ENCODE measurements at regions not wholly inside any gene's neighbourhood (a gene's known extent, or its start where the extent isn't known, plus 50 kb on each side); places are given as distances from the start of the nearest gene placed in this dataset.

GRCh38 chr6:119891206-119891605, 541.6 kb upstream of the MAN1A1 start:
- H3K4me1 ChIP-seq, result no peaks in the 10 kb centered on the region
- H3K9me3 ChIP-seq, result no peaks in the 10 kb centered on the region
- H3K27ac ChIP-seq, result no peak overlapping the region
- WGBS, 2 donors, result 71 to 76% methylated on average over 1 of the region's 1 CpG
- H3K36me3 ChIP-seq, result no peaks in the 10 kb centered on the region
- H3K4me3 ChIP-seq, result no peak overlapping the region
- H3K27me3 ChIP-seq, result no peaks in the 10 kb centered on the region
- TF ChIP-seq POLR2A (IDR thresholded peaks at IDR 0.05), result no peak
- no peak for TF ChIP-seq EP300 (IDR thresholded peaks at IDR 0.05)
- no peak for TF ChIP-seq CTCF (IDR thresholded peaks at IDR 0.05)
- no peak for DNase-seq (ENCODE audit: low spot score in 2 of 2)

DNA sequence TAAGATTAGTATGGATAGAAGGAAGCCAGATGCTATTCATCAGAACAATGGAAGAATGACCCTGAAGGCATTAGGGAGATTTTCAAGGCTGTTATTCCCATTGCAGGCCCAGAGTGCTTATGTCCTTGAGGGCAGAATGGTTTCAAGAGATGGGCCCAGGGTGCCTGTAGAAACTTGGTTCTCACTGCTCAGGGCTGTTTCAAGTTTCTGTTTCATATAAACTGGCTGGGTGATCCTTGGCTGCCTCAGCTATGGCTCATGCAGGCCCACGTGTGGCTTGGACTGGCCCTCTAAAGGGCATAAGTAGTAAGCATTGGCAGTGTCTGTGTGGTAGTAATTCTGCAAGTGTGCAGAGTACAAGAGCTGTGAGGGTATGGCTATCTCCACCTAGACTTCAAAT, 540.9 kb upstream of the MAN1A1 start:
- WGBS, 2 donors, result 60 to 63% methylated on average over 1 of the region's 1 CpG

GRCh38 chr6:119887666-119888065, 538.1 kb upstream of the MAN1A1 start:
- Histone ChIP-seq H3K36me3 (no peaks in the 10 kb centered on the region), H3K4me1 (no peaks in the 10 kb centered on the region), H3K27me3 (no peaks in the 10 kb centered on the region), H3K27ac (no peak overlapping the region), H3K4me3 (no peak overlapping the region), H3K9me3 (no peaks in the 10 kb centered on the region)
- no peak for DNase-seq (ENCODE audit: low spot score in 2 of 2)
- TF ChIP-seq EP300 (IDR thresholded peaks at IDR 0.05) (no peak), POLR2A (IDR thresholded peaks at IDR 0.05) (no peak), CTCF (IDR thresholded peaks at IDR 0.05) (no peak)

More for the DNA sequence above, 540.9 kb upstream of the MAN1A1 start:
- Histone ChIP-seq H3K9me3 (no peaks in the 10 kb centered on the region), H3K4me3 (no peak overlapping the region), H3K4me1 (no peaks in the 10 kb centered on the region), H3K27ac (no peak overlapping the region), H3K36me3 (no peaks in the 10 kb centered on the region), H3K27me3 (no peaks in the 10 kb centered on the region)
- DNase-seq (ENCODE audit: low spot score in 2 of 2), result no peak
- TF ChIP-seq EP300 (IDR thresholded peaks at IDR 0.05) (no peak), POLR2A (IDR thresholded peaks at IDR 0.05) (no peak), CTCF (IDR thresholded peaks at IDR 0.05) (no peak)

GRCh38 chr6:119881416-119881815, 531.9 kb upstream of the MAN1A1 start:
- no peaks in the 10 kb centered on the region for H3K36me3 ChIP-seq
- H3K9me3 ChIP-seq, result no peaks in the 10 kb centered on the region
- H3K4me1 ChIP-seq, result no peaks in the 10 kb centered on the region
- no peak for DNase-seq (ENCODE audit: low spot score in 2 of 2)
- no peak for TF ChIP-seq CTCF (IDR thresholded peaks at IDR 0.05)
- no peak for TF ChIP-seq POLR2A (IDR thresholded peaks at IDR 0.05)
- TF ChIP-seq EP300 (IDR thresholded peaks at IDR 0.05), result no peak
- 35 to 57% methylated on average over 1 of the region's 1 CpG for whole genome bisulfite sequencing, 2 donors
- H3K4me3 ChIP-seq, result no peak overlapping the region
- no peak overlapping the region for H3K27ac ChIP-seq
- no peaks in the 10 kb centered on the region for H3K27me3 ChIP-seq

DNA sequence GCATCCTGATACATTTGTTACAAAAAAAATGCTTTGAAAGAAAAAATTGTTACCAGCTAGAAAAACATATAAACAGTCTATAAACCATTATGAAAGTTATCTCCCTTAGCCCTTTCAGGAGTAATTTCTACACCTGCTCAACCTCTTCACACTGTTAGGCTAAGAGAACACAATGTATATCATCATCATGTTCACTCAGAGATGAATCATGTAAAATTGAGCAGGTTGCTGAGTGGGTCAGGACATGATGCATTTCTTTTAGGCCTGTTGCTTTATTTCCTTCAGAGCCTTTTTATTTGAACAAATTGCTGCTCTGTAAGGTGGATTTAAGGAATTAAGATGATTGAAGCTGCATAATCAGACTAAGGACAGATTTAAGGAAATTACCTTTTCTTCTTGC, 531.3 kb upstream of the MAN1A1 start:
- Histone ChIP-seq H3K27me3 (no peaks in the 10 kb centered on the region), H3K27ac (no peak overlapping the region), H3K4me3 (no peak overlapping the region), H3K36me3 (no peaks in the 10 kb centered on the region), H3K9me3 (no peaks in the 10 kb centered on the region), H3K4me1 (no peaks in the 10 kb centered on the region)
- DNase-seq (ENCODE audit: low spot score in 2 of 2), result no peak
- TF ChIP-seq POLR2A (IDR thresholded peaks at IDR 0.05), result no peak
- TF ChIP-seq EP300 (IDR thresholded peaks at IDR 0.05), result no peak
- no peak for TF ChIP-seq CTCF (IDR thresholded peaks at IDR 0.05)

Measured in tibial nerve (tissue), 4 donors.